ENCODE measurements at regions not wholly inside any gene's neighbourhood (a gene's known extent, or its start where the extent isn't known, plus 50 kb on each side); places are given as distances from the start of the nearest gene placed in this dataset.
"Not testable (repeated sequence)": the region's sequence is repeated elsewhere in the genome, so short reads cannot be mapped to it uniquely, and the experiment has no call there.

DNA sequence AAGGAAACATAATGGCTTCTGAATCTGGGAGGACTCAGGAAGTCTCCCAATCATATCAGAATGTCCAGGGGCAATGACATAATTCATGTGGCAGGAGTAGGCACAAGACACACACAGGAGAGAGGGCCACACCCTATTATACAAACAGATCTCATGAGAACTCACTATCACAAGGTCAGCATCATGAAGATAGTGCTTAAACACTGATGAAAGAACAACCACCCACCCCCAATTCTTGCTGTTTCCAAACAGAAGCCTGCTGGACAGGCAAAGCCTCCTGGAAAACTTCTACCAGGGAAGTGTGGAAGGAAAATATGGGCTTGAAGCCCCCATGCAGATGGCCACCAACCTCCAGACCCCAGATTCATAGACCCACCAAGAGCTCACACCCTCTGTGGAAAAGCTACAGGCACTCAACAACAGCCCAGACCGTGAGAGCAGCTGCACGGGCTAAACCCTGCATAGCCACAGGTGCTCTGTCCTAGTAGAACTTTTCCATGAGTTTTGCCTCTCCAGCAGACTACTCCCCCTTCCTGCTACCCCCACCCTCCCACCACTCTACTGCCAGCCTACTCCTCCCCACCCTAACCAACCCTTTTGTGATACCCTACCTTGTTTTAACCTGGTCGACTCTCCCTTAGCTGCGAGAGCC, 287.1 kb downstream of the POTED start:
- not testable (repeated sequence) for TF ChIP-seq POLR2A (IDR thresholded peaks at IDR 0.05; ENCODE audit: low read depth, low read length); PAX5 (IDR thresholded peaks at IDR 0.05; ENCODE audit: insufficient read depth, low read length, severe bottlenecking); POLR2AphosphoS5 (IDR thresholded peaks at IDR 0.05; ENCODE audit: low read depth, low read length); TAF1 (IDR thresholded peaks at IDR 0.05; ENCODE audit: low read depth, low read length)
